ENCODE measurements at regions not wholly inside any gene's neighbourhood (a gene's known extent, or its start where the extent isn't known, plus 50 kb on each side); places are given as distances from the start of the nearest gene placed in this dataset.

DNA sequence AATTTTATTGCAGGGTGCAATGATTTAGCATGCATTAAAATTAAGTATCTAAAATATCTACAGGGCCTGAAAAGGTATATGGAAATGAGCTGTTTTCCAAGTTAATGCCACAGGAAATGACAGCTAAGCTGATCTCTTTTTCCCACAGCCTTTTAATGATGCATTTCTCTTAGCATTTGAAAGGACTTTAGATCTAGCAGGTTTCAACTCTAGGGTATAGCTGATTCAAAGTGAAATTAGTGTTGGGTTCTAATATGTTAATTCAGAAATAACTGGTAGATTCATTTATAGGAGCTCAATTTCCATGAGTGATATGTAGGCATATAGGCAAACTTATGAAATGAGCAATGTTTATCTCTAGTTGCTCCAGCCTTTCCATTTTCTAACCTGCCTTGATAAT is 274.2 kb downstream of the CASP12 start:
- TF ChIP-seq CTCF (conservative IDR thresholded peaks at IDR 0.05; ENCODE audit: low read length): no peak
- TF ChIP-seq EZH2phosphoT487 (IDR thresholded peaks at IDR 0.05; ENCODE audit: borderline replicate concordance, low read depth, low read length): no peak
